AG08396 (cell line): ENCODE measurements at regions not wholly inside any gene's neighbourhood (a gene's known extent, or its start where the extent isn't known, plus 50 kb on each side); places are given as distances from the start of the nearest gene placed in this dataset.
"Not testable (repeated sequence)": the region's sequence is repeated elsewhere in the genome, so short reads cannot be mapped to it uniquely, and the experiment has no call there.

Source experiments
- DNase-seq: peaks from one replicate; pipeline ENCODE4 v3.0.0; 2012; ENCODE audit warnings: low spot score, mixed read lengths

DNA sequence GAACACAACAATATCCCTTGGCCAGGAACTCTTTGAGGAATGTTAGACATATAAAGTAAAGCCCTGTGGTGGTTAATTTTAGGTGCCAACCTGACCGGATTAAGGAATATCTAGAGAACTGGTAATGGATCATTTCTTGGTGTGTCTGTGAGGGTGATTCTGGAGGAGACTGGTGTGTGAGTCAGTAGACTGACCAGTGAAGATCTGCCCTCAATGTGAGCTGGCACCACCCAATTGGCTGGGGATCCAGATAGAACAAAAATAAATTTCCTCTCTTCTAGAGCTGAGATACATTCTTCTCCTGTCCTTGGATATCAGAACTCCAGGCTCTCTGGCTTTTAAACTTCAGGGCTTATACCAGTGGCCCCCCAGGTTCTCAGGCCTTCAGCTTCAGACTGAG, 56.2 kb upstream of the TNPO1 start:
- DNase-seq: peak; percentile 47

DNA sequence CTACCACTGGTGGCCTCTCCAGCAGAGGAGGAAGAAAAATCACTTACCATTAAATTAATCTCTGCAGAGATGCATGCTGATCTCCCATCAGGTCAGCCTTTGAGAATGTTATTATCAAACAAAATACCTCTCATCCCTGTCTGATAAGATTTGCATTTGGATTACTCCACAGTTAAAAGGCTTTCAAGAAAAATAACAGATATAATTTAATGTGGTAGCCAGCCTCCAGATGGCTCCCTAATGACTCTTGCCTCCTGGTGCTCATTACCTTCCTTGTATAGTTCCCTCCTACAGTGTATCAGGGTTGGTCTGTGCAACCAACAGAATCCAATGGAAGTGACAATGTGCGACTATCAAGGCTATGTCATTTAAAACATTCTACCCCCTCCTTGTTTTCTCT, 63.6 kb upstream of the TNPO1 start:
- no peak for DNase-seq

DNA sequence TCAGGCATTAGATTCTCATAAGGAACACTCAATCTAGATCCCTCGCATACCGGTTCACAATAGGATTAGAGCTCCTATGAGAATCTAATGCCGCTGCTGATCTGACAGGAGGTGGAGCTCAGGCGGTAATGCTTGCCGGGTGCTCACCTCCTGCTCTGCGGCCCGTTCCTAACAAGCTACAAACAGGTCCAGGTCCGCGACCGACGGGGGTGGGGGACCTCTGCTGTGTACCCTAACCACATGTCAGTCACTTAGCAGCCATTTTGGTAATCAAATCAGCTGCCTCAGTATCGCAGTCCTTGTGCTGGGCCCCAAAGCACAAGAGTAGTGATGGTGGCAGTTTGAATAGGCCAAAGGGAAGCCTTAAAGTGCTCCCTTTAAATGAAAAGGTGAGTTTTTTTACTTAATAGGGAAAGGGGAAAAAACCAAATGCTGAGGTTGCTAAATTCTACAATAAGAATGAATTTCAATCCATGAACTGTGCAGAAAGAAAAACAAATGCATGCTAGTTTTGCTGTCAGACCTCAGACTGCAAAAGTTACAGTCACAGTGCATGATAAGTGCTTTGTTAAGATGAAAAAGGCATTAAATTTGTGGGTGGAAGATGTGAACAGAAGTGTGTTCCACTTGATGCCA, 67.0 kb upstream of the TNPO1 start:
- no peak for DNase-seq

DNA sequence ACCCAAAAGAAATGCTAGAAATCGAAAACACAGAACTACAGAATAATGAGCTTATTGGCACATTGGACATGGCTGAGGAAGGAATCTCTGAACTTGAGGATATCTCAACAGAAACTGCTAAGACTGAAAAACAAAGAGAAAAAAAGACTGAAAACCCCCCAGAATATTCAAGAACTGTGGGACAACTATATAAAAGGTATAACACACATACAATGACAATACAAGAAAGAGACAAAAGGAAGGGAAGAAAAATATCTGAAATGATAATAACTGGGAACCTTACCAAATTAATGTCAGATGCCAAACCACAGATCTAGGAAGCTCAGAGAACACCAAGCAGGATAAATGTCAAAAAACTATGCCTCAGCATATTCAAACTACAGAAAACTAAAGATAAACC, 68.6 kb upstream of the TNPO1 start:
- no peak for DNase-seq

DNA sequence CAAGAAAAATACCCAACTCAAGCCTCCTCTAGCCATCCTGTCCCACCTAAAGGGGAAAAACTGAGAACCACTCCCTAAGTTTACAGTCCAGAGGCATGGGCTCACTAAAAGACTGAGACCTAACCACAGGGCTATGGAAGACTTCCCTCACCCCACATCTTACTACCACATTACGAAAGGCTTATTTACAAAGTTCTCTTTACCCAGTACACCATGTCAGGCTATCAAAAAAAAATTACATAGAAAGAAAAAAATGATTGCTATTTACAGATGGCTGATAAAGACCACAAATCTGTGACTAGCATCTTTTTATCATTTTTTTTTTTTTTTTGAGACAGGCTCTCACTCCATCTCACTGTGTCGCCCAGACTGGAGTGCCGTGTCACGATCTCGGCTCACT, 69.7 kb upstream of the TNPO1 start:
- DNase-seq: no peak

DNA sequence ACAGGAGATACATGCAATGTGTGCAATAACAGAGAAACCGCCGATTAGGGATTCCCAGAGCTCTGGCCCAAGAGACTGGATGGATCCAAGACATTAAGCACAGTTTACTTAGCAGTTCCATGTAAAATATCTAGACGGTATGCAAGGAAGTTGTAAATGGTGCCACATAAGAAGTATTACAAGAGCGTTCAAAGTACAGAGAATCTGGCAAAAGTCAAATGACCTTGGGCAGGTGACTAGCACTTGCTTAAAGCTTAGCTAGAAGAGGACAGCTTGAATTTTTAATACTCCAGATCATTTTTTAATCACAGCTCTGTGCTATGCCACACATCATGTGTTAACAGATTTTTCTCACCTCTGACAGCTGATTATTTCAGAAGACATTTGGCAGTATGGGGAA, 72.3 kb upstream of the TNPO1 start:
- no peak for DNase-seq

DNA sequence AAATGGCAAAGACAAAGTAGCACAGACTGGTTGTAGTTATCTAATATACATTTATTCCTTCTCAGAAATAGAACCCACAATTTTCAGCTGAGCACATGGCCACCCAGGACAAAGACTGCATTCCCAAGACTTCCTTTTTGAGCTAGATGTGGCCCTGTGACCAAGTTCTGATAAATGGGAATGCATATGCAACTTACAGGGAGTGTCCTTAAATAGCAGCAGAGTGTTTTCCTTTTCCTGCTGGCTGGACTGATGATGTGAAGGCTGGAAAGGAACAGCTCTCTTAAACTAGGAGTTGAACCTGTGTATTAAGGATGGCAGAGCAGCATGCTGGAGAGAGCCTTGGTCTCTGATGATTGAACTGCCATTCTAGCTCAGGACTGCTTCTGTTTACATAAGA, 74.7 kb upstream of the TNPO1 start:
- no peak for DNase-seq

DNA sequence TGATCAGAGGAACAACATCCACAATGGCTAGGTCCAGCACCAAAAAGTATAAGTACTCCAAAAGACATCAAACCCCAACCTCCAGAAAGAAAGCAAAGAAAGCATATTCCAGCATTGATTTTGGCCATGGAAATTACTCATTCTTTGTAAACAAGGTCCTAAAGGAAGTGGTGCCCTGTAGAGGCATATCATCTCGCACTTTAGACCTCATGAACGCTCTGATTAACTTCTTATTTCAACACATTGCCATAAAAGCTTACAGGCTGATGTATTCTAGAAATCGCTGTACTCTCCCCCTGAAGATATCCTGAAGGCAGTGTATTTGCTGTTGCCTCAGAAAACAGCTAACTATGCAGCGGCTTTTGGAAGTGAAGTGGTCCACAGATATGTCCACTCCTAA, 82.7 kb upstream of the TNPO1 start:
- no peak for DNase-seq

DNA sequence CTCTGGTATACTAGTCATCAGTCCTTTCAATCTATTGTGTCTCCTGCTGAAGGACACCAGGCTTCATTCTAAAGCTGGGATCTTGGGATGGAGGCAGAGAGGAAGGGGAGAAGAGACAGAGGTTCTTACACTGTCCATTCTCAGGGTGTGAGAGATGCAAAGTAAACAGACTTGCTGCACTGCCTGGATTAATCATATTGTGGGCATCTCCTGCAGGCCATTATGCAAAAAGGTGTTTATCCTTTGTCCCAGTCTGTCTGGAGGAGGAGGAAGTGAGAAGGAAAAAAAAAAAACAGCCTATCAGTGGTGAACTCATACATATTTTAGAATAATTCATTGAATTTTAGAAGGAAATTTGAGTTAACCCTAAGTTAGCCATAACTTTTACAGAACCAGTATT, 92.9 kb upstream of the TNPO1 start:
- no peak for DNase-seq

DNA sequence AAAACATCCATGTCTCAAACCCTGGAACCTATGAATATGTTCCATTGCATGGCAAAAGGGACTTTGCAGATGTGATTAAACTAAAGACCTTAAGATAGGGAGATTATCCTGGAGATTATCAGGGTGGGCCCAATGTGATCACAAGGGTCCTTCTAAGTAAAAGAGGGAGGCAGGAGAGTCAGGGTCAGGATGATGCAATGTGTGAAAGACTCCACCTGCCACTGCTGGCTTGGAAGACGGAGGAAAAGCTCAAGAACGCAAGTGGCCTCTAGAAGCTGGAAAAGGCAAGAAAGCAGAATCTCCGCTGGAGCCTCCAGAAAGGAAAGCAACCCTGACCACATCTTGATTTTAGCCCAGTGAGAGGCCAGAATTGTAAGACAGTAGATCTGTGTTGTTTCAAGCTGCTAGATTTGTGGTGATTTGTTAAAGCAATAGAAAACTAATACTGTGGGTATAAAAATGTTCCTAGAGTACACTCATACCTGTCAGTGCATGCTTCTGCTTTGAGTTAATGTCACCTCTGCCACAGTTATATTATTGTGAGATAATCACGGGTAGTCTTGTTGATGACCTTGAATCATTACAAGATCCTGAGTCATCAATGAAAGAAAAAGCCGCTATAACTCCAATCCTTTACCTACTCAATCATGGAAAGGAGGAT, 93.5 kb upstream of the TNPO1 start:
- DNase-seq: no peak

DNA sequence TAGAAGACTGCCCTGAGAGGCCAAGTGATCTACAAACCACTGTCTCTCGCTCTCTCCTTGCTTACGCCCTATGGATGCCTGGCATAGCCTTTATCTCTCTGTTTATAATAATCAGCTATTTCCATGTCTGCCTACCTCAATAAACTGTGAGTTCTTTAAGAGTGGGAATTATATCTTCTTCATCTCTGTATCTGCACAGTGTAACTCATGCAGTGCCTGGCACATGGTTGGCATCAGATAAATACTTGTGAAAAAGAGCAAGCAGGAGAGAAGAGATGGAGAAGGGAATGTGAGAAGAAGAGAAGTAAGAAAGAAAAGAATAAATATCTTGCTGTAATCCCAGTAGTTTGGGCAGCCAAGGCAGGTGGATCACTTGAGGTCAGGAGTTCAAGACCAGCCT, 94.6 kb upstream of the TNPO1 start:
- DNase-seq: no peak

DNA sequence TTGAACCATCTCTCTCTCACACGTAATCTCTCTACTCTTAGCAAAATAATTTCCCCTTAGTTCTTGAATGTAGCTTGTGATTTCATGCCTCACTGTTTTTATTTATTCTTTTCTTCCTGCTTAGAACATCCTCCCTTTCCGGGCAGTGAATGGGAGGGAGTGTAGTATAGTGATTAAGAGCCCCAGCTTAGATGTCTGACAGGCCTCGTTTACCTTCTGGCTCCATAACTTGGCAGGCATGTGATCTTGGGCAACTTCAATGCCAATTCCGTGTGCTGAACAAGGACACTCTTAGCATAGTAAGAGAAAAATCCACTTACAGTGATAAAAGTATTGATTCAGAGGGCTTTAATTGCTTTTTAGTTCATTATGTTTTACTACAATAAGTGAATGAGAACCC, 96.3 kb upstream of the TNPO1 start:
- no peak for DNase-seq

DNA sequence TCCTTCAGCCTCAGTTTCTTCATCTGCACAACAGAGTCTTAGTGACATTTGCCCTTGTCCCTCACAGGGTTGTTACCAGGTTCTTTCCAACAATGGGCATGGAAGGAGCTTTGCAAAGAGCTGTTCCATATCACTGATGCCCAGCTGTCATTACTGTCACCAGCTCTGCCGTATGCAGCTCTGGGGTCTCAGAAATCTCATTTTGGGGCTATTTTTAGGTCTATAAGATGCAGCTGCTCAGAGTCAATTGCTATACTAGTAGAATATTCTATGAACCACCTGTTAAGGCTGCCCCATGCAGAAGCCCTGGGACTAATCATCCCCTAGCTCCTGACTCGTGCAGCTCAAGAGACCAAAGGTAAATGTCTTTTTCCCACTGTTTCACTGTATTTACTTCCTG, 105.1 kb upstream of the TNPO1 start:
- no peak for DNase-seq

DNA sequence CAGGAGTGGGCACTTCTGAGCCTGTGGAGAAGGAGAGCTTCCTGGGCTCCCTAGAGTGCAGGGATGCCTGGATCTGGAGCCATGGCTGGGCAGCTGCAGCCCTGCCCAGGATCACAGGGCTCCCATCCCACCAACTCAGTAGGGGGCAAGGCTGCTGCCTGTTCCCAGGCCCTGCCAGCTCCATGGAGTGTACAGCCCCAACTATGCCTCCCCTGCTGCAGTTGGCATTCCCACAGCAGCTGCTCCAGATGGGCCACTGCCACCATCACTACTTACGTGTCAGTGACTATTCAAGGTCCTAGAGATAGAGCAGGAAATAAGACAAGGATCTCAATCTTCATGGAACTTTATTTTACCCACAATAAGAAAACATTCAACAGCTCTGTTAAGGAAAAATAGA, 107.1 kb upstream of the TNPO1 start:
- DNase-seq: no peak

DNA sequence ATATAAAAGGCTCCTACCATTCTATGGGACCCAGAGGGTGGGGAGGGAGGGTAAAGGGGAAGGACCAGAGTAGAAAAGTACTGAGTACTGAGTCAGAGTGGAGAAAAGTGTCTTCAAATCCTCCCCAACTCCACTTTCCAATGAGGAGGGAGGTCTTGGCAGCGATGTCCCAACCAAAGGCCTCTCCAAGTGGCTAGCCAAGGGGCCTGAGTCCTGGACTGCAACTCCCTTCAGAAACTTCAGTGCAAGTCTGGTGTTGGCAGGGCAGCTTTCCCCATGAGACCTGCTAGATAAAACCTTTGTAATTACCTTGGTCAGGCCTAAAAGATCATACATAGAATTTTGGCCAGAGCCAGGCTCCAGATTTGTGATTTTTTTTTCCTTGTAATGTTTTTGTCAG, 111.3 kb upstream of the TNPO1 start:
- DNase-seq: no peak

DNA sequence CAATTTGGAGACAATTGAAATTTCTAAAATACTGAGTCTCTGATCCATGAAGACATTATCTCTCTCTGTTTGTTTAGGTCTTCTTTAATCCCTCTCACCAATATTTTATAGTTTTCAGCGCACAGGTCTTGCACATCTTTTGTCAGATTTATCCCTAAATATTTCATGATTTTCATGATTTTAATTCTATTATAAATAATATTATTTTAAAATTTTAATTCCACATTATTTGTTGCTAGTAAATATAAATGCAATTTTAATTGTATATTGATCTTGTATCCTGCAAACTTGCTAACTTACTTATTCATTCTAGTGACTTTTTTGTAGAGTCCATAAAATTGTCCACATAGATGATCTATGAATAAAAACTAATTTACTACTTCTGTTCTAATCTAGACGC, 112.6 kb upstream of the TNPO1 start:
- no peak for DNase-seq

DNA sequence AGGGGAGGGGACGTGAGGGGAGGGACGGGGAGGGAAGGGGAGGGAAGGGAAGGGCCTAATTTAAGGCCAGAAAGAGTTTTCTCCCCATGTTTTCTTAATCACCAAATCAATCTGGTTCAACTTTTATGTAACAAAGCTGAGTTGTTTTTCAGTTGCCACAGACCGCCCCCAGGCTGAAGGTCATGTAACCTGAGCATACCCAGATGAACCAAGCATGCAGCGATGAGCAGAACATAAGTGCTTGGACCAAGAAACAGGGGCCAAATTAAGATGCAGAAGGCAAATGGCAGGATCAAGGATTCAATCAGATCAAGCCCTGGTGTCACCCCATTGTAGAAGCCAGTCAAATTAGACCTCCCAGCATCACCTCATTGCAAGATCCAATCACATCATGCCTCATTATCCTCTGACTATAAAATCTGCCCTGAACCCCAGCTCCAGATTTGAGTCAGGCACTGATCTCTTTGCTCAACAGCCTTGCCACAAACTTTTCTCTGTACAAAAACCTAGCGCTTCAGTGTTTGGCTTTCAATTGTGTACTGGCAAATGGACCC, 113.5 kb upstream of the TNPO1 start:
- DNase-seq: no peak

DNA sequence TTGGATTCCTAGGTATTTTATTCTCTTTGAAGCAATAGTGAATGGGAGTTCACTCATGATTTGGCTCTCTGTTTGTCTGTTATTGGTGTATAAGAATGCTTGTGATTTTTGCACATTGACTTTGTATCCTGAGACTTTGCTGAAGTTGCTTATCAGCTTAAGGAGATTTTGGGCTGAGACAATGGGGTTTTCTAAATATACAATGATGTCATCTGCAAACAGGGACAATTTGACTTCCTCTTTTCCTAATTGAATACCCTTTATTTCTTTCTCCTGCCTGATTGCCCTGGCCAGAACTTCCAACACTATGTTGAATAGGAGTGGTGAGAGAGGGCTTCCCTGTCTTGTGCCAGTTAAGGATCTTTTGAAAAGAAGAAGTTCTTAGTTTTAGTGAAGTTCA, 114.4 kb upstream of the TNPO1 start:
- DNase-seq: not testable (repeated sequence)

DNA sequence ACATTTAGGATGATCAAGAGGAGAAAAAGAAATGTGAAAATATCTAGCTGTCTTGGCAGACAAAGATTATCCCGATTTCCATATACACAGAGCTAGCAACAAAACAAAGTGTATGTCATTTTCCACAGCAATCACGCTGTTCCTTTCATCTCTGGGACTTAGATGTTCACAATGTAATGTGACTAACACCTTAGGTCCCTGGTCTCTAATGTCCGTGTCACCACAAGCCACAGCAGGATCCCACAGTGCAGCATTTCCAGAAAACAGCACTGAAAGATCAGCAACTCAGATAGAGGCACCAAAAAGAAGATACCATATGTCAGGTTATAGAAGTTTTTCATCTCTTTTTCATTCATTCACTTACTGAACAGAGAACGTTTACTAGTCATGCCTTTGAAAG, 118.0 kb upstream of the TNPO1 start:
- DNase-seq: no peak

DNA sequence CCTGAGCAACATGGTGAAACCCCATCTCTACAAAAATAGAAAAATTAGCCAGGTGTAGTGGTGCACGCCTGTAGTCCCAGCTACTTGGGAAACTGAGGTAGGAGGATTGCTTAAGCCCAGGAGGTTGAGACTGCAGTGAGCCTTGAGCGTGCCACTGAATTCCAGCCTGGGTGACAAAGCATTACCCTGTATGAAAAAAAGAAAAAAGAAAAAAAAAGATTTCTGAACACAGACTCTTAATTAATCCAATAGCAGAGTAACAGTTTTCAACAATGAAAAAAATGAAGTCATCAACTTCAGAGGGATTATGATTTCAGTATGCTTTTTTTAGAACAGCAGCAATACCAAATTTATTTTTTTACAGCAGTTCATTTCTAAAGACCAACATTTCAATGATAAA, 118.8 kb upstream of the TNPO1 start:
- DNase-seq: no peak

DNA sequence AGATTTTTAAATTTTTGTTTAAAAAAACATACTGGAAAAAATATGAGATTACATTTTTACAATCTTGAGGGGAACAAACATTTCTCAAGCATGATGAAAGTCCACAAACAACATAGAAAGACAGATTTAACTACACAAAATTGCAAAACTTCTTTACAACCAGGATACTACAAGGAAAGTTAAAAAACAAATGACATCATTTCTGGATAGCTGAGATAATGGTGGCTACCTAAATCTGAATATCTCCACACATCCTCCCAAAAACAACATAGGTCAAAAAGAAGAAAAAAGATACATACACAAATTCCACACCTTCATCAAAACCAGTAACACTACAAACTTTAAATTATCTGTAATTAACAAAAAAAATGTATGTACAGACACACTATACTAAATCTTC, 120.8 kb upstream of the TNPO1 start:
- no peak for DNase-seq

DNA sequence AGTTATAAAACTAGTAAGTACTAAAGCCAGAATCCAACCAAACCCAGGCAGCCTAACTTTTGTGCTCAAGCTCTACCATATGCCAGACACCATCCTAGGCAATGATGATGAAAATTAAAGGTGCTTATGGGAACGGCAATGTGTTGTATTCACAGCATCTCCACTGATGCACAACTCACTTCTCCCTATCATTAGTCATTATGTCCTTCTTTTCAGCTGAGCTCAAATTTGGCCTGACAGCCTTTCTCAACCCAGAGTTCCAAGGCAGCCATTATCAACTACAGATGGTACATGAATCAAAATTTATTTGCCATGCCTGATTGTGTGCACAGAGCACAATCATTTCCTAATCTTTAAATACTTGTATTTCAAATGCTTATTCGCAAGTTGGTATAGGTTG, 121.6 kb upstream of the TNPO1 start:
- no peak for DNase-seq

DNA sequence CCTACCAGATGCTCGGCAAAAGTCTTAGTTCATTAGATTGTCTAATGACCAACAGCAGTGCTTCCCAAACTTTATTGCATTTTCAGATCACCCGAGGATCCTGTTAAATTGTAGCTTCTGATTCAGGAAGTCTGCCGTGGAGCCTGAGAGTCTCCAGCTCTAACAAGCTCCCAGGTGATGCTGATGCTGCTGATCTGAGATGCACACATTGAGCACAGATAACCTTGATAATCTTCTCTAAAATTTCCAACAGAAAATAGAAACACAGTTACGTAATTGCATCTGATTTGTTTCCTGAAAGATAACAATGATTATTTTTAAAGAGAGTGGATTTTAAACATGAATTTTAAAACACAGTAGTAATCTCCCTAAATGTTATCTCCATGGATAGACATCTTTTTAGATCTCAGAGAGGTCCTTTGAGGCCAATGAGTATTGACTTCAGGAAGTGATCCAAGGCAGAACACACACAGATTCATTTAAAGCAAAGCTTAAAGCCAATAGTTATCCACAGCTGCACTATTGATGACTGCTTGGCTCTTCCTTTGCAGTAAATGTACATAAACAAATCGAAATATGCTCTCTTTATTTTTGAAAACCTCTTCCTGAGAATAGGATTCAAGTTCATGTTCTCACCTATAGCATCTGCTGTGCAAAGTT, 122.8 kb upstream of the TNPO1 start:
- no peak for DNase-seq
